Fibroblast of lung (primary cell): ENCODE measurements at regions not wholly inside any gene's neighbourhood (a gene's known extent, or its start where the extent isn't known, plus 50 kb on each side); places are given as distances from the start of the nearest gene placed in this dataset.

Experiments
- DNase-seq, 2 donors: peaks; one replicate each; pipeline versions ENCODE4 v3.0.0 to v3.0.0-alpha.2; 2010; ENCODE audit warnings: low read depth in 2 of 2
- H2AFZ ChIP-seq: 2 replicates; pipeline ENCODE4 v1.5.1; 2012; ENCODE audit warnings: low read length, control low read depth, inconsistent platforms
- H3K27ac ChIP-seq: 2 replicates; pipeline ENCODE4 v1.5.1; 2011; ENCODE audit warnings: low read length, control low read depth; ENCODE audit not compliant: insufficient read depth
- H3K27me3 ChIP-seq: 2 replicates; pipeline ENCODE4 v1.5.1; 2011; ENCODE audit warnings: mild to moderate bottlenecking, low read length; ENCODE audit not compliant: control insufficient read depth, insufficient read depth
- H3K36me3 ChIP-seq: 2 replicates; pipeline ENCODE4 v1.5.1; 2011; ENCODE audit warnings: low read length; ENCODE audit not compliant: control insufficient read depth, insufficient read depth
- H3K4me1 ChIP-seq: 2 replicates; pipeline ENCODE4 v1.5.1; 2011; ENCODE audit warnings: low read length; ENCODE audit not compliant: control insufficient read depth, insufficient read depth; ENCODE audit errors: extremely low read depth
- H3K4me2 ChIP-seq: 2 replicates; pipeline ENCODE4 v1.5.1; 2011; ENCODE audit warnings: low read length, control low read depth; ENCODE audit not compliant: insufficient read depth; ENCODE audit errors: extremely low read depth
- H3K4me3 ChIP-seq, 4 experiments: fragments of 200-600 bp in 1 of 4; sonication (generic) in 1 of 4; replicated peaks in 1 of 4; 2 replicates each; pipeline ENCODE4 v1.5.1; 2011 to 2016; ENCODE audit warnings: low read length in 4 of 4, low read depth in 3 of 4, mild to moderate bottlenecking in 3 of 4, control low read depth in 2 of 4, inconsistent platforms in 1 of 4, mixed read lengths in 1 of 4; ENCODE audit not compliant: insufficient read depth in 1 of 4; ENCODE audit errors: control extremely low read depth in 1 of 4
- H3K79me2 ChIP-seq: 2 replicates; pipeline ENCODE4 v1.5.1; 2012; ENCODE audit warnings: mild to moderate bottlenecking, low read length, inconsistent platforms; ENCODE audit not compliant: control insufficient read depth, insufficient read depth
- H3K9ac ChIP-seq: 2 replicates; pipeline ENCODE4 v1.5.1; 2011; ENCODE audit warnings: mild to moderate bottlenecking, low read length, control low read depth; ENCODE audit not compliant: insufficient read depth
- H3K9me3 ChIP-seq: 2 replicates; pipeline ENCODE4 v1.5.1; 2012; ENCODE audit warnings: low read depth, low read length; ENCODE audit not compliant: control insufficient read depth, insufficient read depth
- H4K20me1 ChIP-seq: 2 replicates; pipeline ENCODE4 v1.5.1; 2011; ENCODE audit warnings: low read length; ENCODE audit not compliant: control insufficient read depth, insufficient read depth; ENCODE audit errors: extremely low read depth
- CTCF ChIP-seq, 2 donors: IDR thresholded peaks in 1 of 2; conservative IDR thresholded peaks in 1 of 2; 1 replicate in 1 of 2; 2 replicates in 1 of 2; pipeline ENCODE4 v1.5.1; 2011 to 2012; ENCODE audit warnings: low read length in 2 of 2, control low read depth in 1 of 2, inconsistent platforms in 1 of 2, low read depth in 1 of 2, mild to moderate bottlenecking in 1 of 2
- EZH2 ChIP-seq: IDR thresholded peaks from 2 replicates; pipeline ENCODE4 v1.5.1; 2012; ENCODE audit warnings: low read length, control low read depth, mild to moderate bottlenecking; ENCODE audit errors: missing control alignments

GRCh38 chr5:111998871-111999270 lies 241.9 kb upstream of the NREP start:
- no peaks in the 10 kb centered on the region for H3K36me3 ChIP-seq
- no peak overlapping the region for H3K4me2 ChIP-seq
- no peak overlapping the region for H3K9ac ChIP-seq
- TF ChIP-seq EZH2 (no peak), CTCF (conservative IDR thresholded peaks at IDR 0.05 in 1 of 2, IDR thresholded peaks at IDR 0.05 in 1 of 2; ENCODE audit: low read depth in 1 of 2, low read length in 2 of 2) (no peak)
- H3K9me3 ChIP-seq: no peaks in the 10 kb centered on the region
- no peak overlapping the region for H3K4me3 ChIP-seq
- H3K27ac ChIP-seq: peak overlapping the region; percentile 45
- H4K20me1 ChIP-seq: no peaks in the 10 kb centered on the region
- DNase-seq: no peak
- no peaks in the 10 kb centered on the region for H3K79me2 ChIP-seq
- H2AFZ ChIP-seq: no peak overlapping the region
- peaks cover 10% of the 10 kb centered on the region for H3K4me1 ChIP-seq
- H3K27me3 ChIP-seq: no peaks in the 10 kb centered on the region

- Histone ChIP-seq H3K4me3 (no peak overlapping the region), H3K79me2 (no peaks in the 10 kb centered on the region), H3K36me3 (no peaks in the 10 kb centered on the region), H3K9me3 (no peaks in the 10 kb centered on the region), H3K27me3 (no peaks in the 10 kb centered on the region), H3K4me2 (no peak overlapping the region), H4K20me1 (no peaks in the 10 kb centered on the region), H2AFZ (no peak overlapping the region), H3K27ac (peak overlapping the region; percentile 58), H3K4me1 (peaks cover 10% of the 10 kb centered on the region), H3K9ac (no peak overlapping the region)
- no peak for TF ChIP-seq EZH2
- no peak for TF ChIP-seq CTCF (conservative IDR thresholded peaks at IDR 0.05 in 1 of 2, IDR thresholded peaks at IDR 0.05 in 1 of 2; ENCODE audit: low read depth in 1 of 2, low read length in 2 of 2)
- peak; percentile 99 to 100 for DNase-seq
These were observed 240.7 kb upstream of the NREP start for GRCh38 chr5:111997711-111998110.

GRCh38 chr5:111997308-111997707 lies 240.3 kb upstream of the NREP start:
- Histone ChIP-seq H3K9ac (no peak overlapping the region), H3K4me2 (no peak overlapping the region), H3K36me3 (no peaks in the 10 kb centered on the region), H4K20me1 (no peaks in the 10 kb centered on the region), H3K27me3 (no peaks in the 10 kb centered on the region), H3K9me3 (no peaks in the 10 kb centered on the region), H3K4me3 (no peak overlapping the region), H3K79me2 (no peaks in the 10 kb centered on the region), H2AFZ (no peak overlapping the region), H3K27ac (peak overlapping the region; percentile 58), H3K4me1 (peaks cover 10% of the 10 kb centered on the region)
- TF ChIP-seq EZH2 (no peak), CTCF (conservative IDR thresholded peaks at IDR 0.05 in 1 of 2, IDR thresholded peaks at IDR 0.05 in 1 of 2; ENCODE audit: low read depth in 1 of 2, low read length in 2 of 2) (no peak)
- peak in 1 of 2 donors; percentile 97 for DNase-seq
